ENCODE measurements at regions not wholly inside any gene's neighbourhood (a gene's known extent, or its start where the extent isn't known, plus 50 kb on each side); places are given as distances from the start of the nearest gene placed in this dataset.

DNA sequence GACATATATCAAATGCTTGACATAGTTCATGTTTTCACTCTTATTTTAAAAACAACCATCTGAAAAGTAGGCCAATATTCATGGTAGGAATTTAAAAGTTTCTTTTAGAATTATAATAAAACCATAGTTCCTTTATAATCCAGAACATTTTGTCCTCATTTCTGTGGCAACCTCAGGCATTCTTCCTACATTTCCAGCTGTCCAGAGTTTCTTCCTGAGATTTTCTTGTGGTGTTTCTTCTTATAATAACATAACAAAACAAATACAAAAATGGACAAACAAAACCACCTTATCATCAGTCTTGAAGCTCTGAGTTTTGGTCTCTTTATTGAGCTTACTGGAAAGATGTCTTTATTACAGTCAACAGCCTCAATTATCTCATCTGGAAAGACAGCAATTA, 2028.6 kb upstream of the CELF4 start:
- TF ChIP-seq, protein P1, sequence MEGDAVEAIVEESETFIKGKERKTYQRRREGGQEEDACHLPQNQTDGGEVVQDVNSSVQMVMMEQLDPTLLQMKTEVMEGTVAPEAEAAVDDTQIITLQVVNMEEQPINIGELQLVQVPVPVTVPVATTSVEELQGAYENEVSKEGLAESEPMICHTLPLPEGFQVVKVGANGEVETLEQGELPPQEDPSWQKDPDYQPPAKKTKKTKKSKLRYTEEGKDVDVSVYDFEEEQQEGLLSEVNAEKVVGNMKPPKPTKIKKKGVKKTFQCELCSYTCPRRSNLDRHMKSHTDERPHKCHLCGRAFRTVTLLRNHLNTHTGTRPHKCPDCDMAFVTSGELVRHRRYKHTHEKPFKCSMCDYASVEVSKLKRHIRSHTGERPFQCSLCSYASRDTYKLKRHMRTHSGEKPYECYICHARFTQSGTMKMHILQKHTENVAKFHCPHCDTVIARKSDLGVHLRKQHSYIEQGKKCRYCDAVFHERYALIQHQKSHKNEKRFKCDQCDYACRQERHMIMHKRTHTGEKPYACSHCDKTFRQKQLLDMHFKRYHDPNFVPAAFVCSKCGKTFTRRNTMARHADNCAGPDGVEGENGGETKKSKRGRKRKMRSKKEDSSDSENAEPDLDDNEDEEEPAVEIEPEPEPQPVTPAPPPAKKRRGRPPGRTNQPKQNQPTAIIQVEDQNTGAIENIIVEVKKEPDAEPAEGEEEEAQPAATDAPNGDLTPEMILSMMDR (IDR thresholded peaks at IDR 0.05; ENCODE audit: low read depth, low read length, missing input control): no peak
- TF ChIP-seq, protein P2, sequence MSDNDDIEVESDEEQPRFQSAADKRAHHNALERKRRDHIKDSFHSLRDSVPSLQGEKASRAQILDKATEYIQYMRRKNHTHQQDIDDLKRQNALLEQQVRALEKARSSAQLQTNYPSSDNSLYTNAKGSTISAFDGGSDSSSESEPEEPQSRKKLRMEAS (IDR thresholded peaks at IDR 0.05): no peak
- TF ChIP-seq JUND (IDR thresholded peaks at IDR 0.05): no peak
- TF ChIP-seq GABPA (IDR thresholded peaks at IDR 0.05 in 1 of 2, conservative IDR thresholded peaks at IDR 0.05 in 1 of 2): no peak

All from liver (tissue), 3 donors.